Renal cortex interstitium (tissue), 11 donors: ENCODE measurements at regions not wholly inside any gene's neighbourhood (a gene's known extent, or its start where the extent isn't known, plus 50 kb on each side); places are given as distances from the start of the nearest gene placed in this dataset.

Experiments
- DNase-seq, 11 donors: peaks; one replicate each; pipeline ENCODE4 v3.0.0-alpha.2; 2013; ENCODE audit warnings: low read depth in 9 of 11, low spot score in 4 of 11; ENCODE audit errors: extremely low read depth in 1 of 11

DNA sequence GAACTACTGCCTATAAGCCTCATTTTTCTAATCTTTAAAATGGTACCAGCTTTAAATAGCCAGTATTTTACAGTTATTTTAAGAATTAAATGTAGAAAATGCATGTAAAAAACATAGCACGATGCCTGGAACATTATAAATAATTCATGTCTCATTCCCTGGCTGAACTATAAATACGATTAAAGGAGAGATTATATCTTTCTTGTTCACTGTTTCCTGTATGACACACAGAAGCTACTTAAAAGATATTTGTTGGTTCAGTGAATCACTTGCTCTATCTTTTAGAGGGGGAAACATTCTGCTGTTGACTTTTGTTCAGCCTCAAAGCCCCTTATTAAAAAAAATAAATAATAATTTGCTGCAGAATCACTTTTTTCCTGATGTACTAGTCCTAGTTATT, 406.9 kb downstream of the LRFN5 start:
- DNase-seq = no peak

DNA sequence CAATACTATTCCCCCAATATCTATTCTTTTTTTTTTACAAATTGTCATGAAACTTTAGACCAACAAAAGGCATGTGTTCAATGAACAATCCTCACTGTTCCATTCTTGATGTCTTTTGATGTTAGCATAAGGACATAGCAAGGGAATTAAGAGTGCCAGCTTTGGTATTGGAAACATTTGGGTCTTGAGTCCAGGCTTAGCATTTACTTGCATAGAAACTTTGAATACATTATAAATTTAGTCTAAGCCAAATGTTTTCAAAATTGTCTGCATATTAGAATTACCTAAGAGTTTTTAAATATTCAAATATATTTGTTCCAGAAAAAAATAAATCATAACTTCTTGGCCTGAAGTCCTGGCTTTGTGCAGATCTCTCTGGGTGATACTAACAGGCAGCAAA, 406.5 kb downstream of the LRFN5 start:
- DNase-seq = no peak

DNA sequence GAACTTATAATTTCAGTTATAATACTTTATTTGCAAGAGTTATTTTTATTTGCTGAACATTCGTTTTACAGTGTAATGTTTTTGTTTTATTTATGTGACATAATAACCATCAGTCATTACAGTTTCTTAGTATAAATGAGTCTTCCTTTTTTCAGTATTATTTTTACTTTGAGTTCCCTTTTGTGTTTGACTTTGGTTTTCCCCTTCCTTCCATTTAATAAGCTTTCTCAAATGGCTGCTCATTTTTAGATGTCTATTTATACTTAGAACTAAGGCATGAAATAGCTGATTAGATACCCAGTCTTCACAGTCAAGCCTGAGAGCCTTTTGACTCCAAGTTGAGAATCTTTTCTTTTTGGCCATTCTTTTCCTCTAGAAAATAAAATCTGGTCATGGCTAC, 404.5 kb downstream of the LRFN5 start:
- DNase-seq = no peak

DNA sequence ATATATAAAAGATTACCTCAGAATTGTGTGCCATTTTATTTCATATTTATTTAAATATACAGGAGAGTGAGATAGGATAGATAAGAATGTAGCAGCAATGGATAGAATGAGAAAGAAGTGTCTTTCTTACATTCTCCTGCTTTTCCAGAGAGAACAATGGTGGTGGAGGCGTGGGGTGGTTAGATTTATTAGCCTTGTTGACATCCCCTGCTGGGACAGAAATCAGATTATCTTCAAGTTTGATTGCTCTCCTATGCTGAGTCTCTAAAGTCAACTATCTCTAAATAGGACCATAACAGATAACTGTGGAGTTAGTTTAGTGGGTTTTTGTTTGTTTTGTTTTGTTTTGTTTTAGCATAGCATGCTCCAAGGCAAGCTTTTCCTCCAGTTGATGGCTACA, 397.6 kb downstream of the LRFN5 start:
- DNase-seq = no peak

DNA sequence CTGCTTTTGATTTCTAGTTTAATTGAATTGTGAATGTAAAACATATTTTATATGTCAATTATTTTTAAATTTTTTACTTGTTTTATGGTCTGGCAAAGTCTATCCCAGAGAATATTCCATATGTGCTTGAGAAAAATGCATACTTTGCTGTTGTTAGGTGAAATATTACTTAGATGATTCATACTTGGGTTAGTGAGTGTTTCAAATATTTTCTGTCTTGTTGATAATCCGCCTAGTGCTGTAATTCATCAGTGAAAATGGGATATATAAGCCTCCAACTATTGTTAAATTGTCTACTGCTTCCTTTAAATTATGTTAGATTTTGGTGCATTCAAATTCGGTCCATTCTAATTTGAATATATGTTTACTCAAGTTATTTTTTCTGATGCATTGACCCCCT, 395.5 kb downstream of the LRFN5 start:
- no peak for DNase-seq

DNA sequence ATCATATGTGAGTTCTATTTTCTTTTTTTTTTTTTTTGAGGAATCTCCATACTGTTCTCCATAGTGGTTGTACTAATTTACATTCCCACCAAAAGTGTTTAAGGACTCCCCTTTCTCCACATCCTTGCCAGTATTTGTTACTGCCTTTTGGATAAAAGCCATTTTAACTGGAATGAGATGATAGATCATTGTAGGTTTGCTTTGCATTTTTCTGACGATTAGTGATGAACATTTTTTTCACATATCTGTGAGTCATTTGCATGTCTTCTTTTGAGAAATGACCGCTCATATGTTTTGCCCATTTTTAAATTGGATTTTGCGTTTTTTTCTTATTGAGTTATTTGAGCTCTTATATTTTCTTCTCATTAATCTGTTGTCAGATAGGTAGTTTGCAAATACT, 394.8 kb downstream of the LRFN5 start:
- no peak for DNase-seq

DNA sequence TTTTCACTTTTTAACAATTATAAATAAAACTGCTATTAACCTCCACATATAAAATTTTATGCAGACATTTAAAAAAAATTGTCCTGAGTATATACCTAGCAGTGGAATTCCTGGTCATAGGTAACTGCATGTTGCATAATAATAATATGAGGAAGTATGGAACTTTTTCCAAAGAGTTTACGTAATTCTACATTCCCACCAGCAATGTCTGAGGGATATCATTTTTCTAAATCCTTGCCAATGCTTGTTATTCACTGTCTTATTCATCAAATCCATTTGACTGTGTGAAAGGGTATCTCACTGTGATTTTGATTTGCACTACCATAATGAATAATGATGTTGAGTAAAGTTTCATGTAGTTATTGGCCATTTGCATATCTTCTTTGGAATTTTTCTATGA, 393.8 kb downstream of the LRFN5 start:
- no peak for DNase-seq

DNA sequence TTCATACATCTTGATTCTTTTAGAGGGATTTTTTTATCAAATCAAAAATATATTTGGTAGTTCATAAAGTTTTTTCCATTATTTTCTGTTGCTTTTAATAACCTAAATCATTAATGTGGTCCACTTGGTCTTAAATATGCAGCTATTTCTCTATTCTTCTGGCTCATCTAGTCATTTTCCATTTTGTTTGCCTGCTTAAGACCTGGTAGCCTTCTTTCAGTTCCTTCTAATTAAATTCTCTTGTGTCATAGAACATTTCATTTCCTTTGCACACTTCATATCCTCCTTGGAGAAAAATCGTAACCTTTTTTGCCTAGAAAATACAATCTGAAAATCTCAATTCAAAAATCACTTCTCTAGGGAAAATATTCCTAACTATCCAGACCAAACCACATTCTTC, 387.0 kb downstream of the LRFN5 start:
- DNase-seq = no peak

DNA sequence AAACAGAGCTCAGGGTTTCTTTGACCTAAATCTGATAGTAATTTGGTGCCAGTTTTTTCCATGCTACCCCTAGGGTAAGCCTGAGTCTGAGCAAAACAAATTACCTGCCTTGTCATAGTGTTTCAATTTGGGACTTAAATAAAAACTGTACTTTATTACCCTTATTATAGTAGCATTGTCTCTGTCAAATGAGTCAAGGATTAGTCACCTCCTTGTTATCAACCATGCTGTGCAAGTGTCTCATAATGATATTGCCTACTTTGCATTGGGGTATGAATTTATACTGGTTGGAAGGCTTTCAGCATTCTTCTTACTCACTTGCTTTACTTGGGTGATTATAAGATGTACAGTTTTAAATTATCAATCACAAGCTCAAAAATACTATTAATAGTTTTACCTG, 380.0 kb downstream of the LRFN5 start:
- DNase-seq = no peak

DNA sequence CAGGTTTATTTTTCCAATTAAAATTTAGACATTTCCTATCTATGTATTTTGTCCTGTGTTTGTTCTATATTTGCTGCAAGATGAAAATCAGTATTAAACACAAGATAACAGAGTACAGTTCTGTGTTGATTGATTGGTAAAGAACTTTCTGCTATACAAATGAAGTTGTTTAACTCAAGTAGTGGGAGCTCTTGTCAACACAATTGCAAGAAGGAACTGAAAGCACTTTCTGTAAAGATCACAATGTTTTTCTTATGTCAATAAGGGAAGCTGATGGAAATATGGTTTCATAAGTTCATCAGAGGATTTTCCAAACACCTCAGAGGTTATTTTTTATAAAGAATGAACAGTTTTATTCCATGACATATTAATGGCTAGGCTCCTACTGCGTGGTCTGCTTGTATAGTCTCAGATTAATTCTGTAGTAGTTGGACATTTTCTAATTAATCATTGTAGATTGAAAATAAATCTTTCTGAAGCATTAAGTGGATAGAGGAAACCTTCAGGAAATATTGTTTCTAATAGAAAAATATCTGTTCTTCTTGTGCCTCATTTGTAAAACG, 379.5 kb downstream of the LRFN5 start:
- no peak for DNase-seq

DNA sequence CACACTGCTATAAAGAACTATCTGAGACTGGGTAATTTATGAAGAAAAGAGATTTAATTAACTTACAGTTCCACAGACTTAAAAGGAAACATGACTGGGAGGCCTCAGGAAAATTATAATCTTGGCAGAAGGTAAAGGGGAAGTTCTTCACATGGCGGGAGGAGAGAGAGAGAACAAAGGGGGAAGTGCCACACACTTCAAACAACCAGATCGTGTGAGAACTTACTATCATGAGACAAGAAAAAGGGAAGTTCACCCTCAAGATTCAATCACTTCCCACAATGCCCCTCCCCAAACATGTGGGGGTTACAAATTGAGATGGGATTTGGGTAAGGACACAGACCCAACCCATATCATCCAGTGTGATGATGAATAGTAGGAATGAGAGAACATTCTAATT, 366.5 kb downstream of the LRFN5 start:
- no peak for DNase-seq

DNA sequence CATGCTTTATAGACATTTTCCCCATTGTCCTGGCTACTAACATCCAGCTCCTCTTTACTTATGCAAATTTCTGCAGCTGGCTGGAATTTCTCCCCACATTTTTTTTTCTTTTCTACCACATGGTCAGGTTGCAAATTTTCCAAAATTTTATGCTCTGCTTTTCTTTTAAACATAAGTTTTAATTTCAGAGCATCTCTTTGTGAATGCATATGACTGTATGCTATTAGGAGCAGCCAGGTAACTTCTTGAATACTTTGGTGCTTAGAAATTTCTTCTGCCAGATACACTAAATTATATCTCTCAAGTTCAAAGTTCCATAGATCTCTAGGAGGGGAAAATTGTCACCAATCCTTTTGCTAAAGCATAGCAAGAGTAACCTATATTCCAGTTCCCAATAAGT, 365.9 kb downstream of the LRFN5 start:
- no peak for DNase-seq

DNA sequence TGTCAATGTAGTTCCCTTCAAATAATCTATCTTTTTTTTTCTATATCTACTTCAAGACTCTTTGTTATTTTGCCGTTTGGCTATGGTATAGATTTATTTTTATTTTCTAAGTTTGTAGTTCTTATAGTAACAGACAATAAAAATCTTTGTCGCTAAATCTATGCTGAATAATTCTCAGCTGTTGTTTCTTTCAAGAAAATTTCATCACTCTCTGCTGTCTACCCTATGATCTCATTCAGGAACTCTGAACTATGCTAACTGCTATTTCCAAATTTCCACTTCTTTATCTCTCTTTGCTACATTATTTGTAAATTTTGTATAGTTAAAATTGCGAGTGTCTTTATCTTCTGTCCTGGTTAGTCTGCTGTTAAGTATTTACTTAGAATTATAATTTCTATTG, 353.6 kb downstream of the LRFN5 start:
- no peak for DNase-seq

DNA sequence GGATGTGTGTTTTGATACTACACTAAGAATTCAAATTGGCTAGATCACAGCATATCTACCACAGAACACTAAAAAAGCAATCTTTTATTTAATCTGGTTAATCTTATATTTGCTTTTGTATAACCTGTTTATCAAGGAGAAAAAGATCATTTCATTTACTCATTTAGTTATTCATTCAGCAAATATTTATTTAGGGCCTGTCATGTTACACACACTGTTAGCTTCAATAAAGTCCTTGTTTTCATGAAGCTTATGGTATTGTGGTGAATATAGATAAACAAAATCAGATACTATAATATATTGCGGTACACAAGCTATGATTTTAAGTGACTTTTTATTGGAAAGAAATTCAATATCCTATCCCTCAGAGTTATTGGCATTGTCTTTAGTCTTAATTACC, 350.8 kb downstream of the LRFN5 start:
- DNase-seq = no peak
